Skeletal muscle tissue (tissue), 3 donors: ENCODE measurements at regions not wholly inside any gene's neighbourhood (a gene's known extent, or its start where the extent isn't known, plus 50 kb on each side); places are given as distances from the start of the nearest gene placed in this dataset.

ENCODE experiments used
- H3K27ac ChIP-seq: one replicate; pipeline ENCODE4 v1.7.0; 2013; ENCODE audit warnings: mild to moderate bottlenecking, low read depth, low read length, inconsistent platforms
- H3K27me3 ChIP-seq, 3 donors: one replicate each; pipeline ENCODE4 v1.7.0; 2013; ENCODE audit warnings: low read length in 3 of 3; ENCODE audit not compliant: control insufficient read depth in 3 of 3, insufficient read depth in 3 of 3
- H3K36me3 ChIP-seq, 3 donors: one replicate each; pipeline ENCODE4 v1.7.0; 2013; ENCODE audit warnings: low read length in 3 of 3; ENCODE audit not compliant: control insufficient read depth in 3 of 3, insufficient read depth in 3 of 3
- H3K4me1 ChIP-seq, 3 donors: one replicate each; pipeline ENCODE4 v1.7.0; 2013; ENCODE audit warnings: low read length in 3 of 3, mild to moderate bottlenecking in 3 of 3; ENCODE audit not compliant: control insufficient read depth in 3 of 3, insufficient read depth in 3 of 3
- H3K4me3 ChIP-seq, 3 donors: one replicate each; pipeline ENCODE4 v1.7.0; 2013; ENCODE audit warnings: low read length in 3 of 3
- H3K9ac ChIP-seq, 3 donors: one replicate each; pipeline ENCODE4 v1.7.0; 2013; ENCODE audit warnings: low read length in 3 of 3, mild to moderate bottlenecking in 3 of 3, moderate library complexity in 2 of 3, low read depth in 1 of 3
- H3K9me3 ChIP-seq, 3 donors: one replicate each; pipeline ENCODE4 v1.7.0; 2013; ENCODE audit warnings: low read length in 3 of 3; ENCODE audit not compliant: control insufficient read depth in 3 of 3
- donor health status: Osteomylitis.

- H3K9me3 ChIP-seq = no peaks in the 10 kb centered on the region
- H3K9ac ChIP-seq = no peak overlapping the region
- H3K4me3 ChIP-seq = no peak overlapping the region
- no peak overlapping the region for H3K27ac ChIP-seq
- H3K36me3 ChIP-seq = no peaks in the 10 kb centered on the region
- H3K27me3 ChIP-seq = no peaks in the 10 kb centered on the region
- H3K4me1 ChIP-seq = no peaks in the 10 kb centered on the region
These were observed 80.5 kb upstream of the KCNH7 start for GRCh38 chr2:162919111-162919510.

GRCh38 chr2:162917626-162918025 is 79.1 kb upstream of the KCNH7 start:
- Histone ChIP-seq H3K27ac (no peak overlapping the region), H3K4me1 (no peaks in the 10 kb centered on the region), H3K9ac (no peak overlapping the region), H3K4me3 (no peak overlapping the region), H3K9me3 (no peaks in the 10 kb centered on the region), H3K27me3 (no peaks in the 10 kb centered on the region), H3K36me3 (no peaks in the 10 kb centered on the region)

- no peaks in the 10 kb centered on the region for H3K27me3 ChIP-seq
- no peaks in the 10 kb centered on the region for H3K4me1 ChIP-seq
- no peak overlapping the region for H3K9ac ChIP-seq
- H3K4me3 ChIP-seq = no peak overlapping the region
- no peaks in the 10 kb centered on the region for H3K36me3 ChIP-seq
- no peaks in the 10 kb centered on the region for H3K9me3 ChIP-seq
- no peak overlapping the region for H3K27ac ChIP-seq
These were observed 77.8 kb upstream of the KCNH7 start for GRCh38 chr2:162916286-162916801.

- no peaks in the 10 kb centered on the region for H3K9me3 ChIP-seq
- H3K4me1 ChIP-seq = no peaks in the 10 kb centered on the region
- H3K27ac ChIP-seq = no peak overlapping the region
- H3K27me3 ChIP-seq = no peaks in the 10 kb centered on the region
- no peak overlapping the region for H3K9ac ChIP-seq
- H3K4me3 ChIP-seq = no peak overlapping the region
- H3K36me3 ChIP-seq = no peaks in the 10 kb centered on the region
These were observed 77.3 kb upstream of the KCNH7 start for GRCh38 chr2:162915858-162916257.

GRCh38 chr2:162914161-162914560 is 75.6 kb upstream of the KCNH7 start:
- H3K36me3 ChIP-seq = no peaks in the 10 kb centered on the region
- H3K27ac ChIP-seq = no peak overlapping the region
- H3K4me3 ChIP-seq = no peak overlapping the region
- no peaks in the 10 kb centered on the region for H3K9me3 ChIP-seq
- no peaks in the 10 kb centered on the region for H3K27me3 ChIP-seq
- H3K4me1 ChIP-seq = no peaks in the 10 kb centered on the region
- H3K9ac ChIP-seq = no peak overlapping the region

- H3K4me3 ChIP-seq = no peak overlapping the region
- no peak overlapping the region for H3K9ac ChIP-seq
- no peaks in the 10 kb centered on the region for H3K4me1 ChIP-seq
- no peaks in the 10 kb centered on the region for H3K27me3 ChIP-seq
- no peaks in the 10 kb centered on the region for H3K9me3 ChIP-seq
- no peak overlapping the region for H3K27ac ChIP-seq
- no peaks in the 10 kb centered on the region for H3K36me3 ChIP-seq
These were observed 74.2 kb upstream of the KCNH7 start for GRCh38 chr2:162912787-162913186.

- Histone ChIP-seq H3K4me3 (no peak overlapping the region), H3K9me3 (no peaks in the 10 kb centered on the region), H3K9ac (no peak overlapping the region), H3K4me1 (no peaks in the 10 kb centered on the region), H3K27me3 (no peaks in the 10 kb centered on the region), H3K27ac (no peak overlapping the region), H3K36me3 (no peaks in the 10 kb centered on the region)
These were observed 70.0 kb upstream of the KCNH7 start for GRCh38 chr2:162908567-162908966.

- Histone ChIP-seq H3K4me3 (no peak overlapping the region), H3K9me3 (no peaks in the 10 kb centered on the region), H3K9ac (no peak overlapping the region), H3K27me3 (no peaks in the 10 kb centered on the region), H3K36me3 (no peaks in the 10 kb centered on the region), H3K27ac (no peak overlapping the region), H3K4me1 (no peaks in the 10 kb centered on the region)
These were observed 52.2 kb upstream of the KCNH7 start for GRCh38 chr2:162890690-162891311.

- Histone ChIP-seq H3K4me3 (no peak overlapping the region), H3K4me1 (no peaks in the 10 kb centered on the region), H3K27me3 (no peaks in the 10 kb centered on the region), H3K9ac (no peak overlapping the region), H3K36me3 (no peaks in the 10 kb centered on the region), H3K27ac (no peak overlapping the region), H3K9me3 (no peaks in the 10 kb centered on the region)
These were observed 50.1 kb upstream of the KCNH7 start for GRCh38 chr2:162888652-162889051.
